ENCODE measurements at regions not wholly inside any gene's neighbourhood (a gene's known extent, or its start where the extent isn't known, plus 50 kb on each side); places are given as distances from the start of the nearest gene placed in this dataset.

DNA sequence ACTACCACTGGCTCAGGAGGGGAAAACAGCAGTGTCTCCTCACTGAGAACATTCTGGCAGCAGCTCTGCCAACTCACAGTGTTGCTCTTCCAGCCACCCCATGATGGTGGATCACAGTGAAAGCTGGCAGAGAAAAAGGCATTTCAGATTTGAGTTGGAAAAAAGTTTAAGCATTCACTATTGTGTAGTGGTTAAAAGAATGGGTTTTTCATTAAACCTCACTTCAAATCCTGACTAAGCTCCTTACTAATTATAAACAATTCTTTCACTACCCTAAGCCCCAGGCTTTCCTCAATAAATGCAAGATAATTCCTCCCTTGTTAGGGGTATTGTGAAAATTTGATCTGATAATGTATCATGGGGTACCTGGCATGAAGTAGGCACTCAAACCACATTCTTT, 518.1 kb downstream of the SNAPC1 start:
- no peak for DNase-seq

DNA sequence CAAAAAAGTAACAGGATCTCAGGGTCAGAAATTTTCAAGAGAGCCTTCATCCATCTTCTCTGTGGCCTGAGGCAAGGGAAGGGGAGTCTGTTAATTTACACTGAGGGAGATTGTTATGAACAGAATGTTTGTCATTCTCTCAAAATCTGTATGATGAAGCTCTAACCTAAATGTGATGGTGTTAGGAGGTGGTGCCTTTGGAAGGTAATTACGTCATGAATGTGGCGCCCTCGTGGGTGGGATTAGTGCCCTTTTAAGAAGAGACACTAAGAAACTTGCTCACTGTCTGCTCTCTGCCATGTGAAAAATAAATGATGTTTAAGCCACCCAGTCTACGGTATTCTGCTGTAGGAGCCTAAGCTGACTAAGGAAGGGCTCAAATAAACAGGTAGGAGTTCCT, 521.6 kb downstream of the SNAPC1 start:
- no peak overlapping the region for H3K4me3 ChIP-seq (ENCODE audit: insufficient read depth, low read depth, low read length)
- H3K27me3 ChIP-seq (ENCODE audit: control insufficient read depth, insufficient read depth, low read length): no peaks in the 10 kb centered on the region
- no peaks in the 10 kb centered on the region for H3K36me3 ChIP-seq (replicated peaks; ENCODE audit: control insufficient read depth, insufficient read depth, low read length)
- no peak for DNase-seq

More for the DNA sequence above, 518.1 kb downstream of the SNAPC1 start:
- H3K27me3 ChIP-seq (ENCODE audit: control insufficient read depth, insufficient read depth, low read length): no peaks in the 10 kb centered on the region
- no peak overlapping the region for H3K4me3 ChIP-seq (ENCODE audit: insufficient read depth, low read depth, low read length)
- H3K36me3 ChIP-seq (replicated peaks; ENCODE audit: control insufficient read depth, insufficient read depth, low read length): no peaks in the 10 kb centered on the region

DNA sequence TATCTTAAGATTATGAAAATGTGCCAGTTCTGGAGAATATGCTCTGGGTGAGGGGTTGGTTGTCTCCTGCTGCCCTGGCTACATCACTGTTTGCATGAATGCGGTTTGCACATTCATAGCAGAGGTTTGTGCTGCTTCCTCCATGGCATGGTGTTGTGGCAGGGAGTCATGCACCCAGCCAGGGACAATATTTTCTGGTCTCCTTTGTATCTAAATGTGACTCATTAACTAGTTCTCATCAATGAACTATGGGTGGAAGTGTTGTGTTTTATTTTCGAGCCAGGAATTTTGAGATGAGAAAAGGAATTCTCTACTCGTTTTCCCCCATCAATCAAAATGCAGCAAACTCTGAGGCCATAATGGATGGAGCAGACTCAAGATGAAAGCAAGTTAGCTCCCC, 527.3 kb downstream of the SNAPC1 start:
- Histone ChIP-seq H3K4me3 (ENCODE audit: insufficient read depth, low read depth, low read length) (no peak overlapping the region), H3K36me3 (replicated peaks; ENCODE audit: control insufficient read depth, insufficient read depth, low read length) (no peaks in the 10 kb centered on the region), H3K27me3 (ENCODE audit: control insufficient read depth, insufficient read depth, low read length) (no peaks in the 10 kb centered on the region)
- DNase-seq: no peak

DNA sequence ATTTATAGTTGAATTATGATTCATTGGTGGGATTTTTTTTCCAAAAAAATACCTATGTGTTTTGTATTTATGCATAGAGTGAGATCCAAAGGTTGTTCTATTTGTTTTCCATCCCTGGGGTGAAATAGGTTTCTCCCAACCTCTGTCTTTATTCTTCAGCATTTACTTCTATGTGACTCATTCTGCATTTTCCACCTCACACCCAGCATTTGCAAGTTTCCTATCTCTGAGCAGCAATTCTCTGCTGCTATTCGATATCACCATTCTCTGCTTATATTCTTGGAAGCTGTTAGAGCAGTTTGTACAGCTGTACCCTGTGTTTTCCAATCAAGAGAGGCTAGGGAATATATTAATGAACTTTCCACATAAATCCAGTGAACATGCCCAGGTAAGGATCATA, 538.9 kb downstream of the SNAPC1 start:
- no peaks in the 10 kb centered on the region for H3K27me3 ChIP-seq (ENCODE audit: control insufficient read depth, insufficient read depth, low read length)
- DNase-seq: no peak
- no peak overlapping the region for H3K4me3 ChIP-seq (ENCODE audit: insufficient read depth, low read depth, low read length)
- H3K36me3 ChIP-seq (replicated peaks; ENCODE audit: control insufficient read depth, insufficient read depth, low read length): no peaks in the 10 kb centered on the region

DNA sequence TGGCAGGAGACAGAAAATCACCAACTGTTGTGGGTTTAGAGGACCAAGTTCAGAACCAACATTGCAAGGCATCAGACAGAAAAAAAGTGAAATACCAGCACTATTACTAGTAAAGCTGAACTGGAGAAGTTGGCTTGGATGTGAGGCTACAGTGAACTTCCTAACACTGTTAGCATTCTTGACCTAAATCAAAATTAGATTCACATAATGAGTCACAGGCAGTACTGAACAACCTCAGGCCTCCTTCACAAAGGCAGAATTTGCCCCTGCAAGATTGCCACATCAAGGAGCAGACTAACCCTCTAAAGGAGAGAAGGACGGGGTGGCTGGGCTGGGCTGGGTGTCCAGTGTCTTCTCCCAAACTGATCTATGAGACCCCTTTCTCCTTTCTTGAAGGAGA, 539.7 kb downstream of the SNAPC1 start:
- DNase-seq: no peak

DNA sequence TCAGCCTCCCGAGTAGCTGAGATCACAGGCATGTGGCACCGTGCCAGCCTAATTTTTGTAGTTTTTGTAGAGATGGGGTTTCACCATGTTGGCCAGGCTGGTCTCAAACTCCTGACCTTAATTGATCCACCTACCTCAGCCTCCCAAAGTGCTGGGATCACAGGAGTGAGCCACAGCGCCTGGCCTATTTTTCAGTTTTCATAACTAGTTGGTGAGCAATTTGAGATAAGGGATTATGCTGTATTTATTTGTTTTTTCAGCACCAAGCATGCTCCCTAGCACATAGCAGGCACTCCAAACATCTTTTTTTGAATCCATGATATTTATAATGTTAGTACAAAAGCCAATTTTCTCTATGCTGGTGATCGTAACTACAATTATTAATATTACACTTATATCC, 541.2 kb downstream of the SNAPC1 start:
- Histone ChIP-seq H3K27me3 (ENCODE audit: control insufficient read depth, insufficient read depth, low read length) (no peaks in the 10 kb centered on the region), H3K4me3 (ENCODE audit: insufficient read depth, low read depth, low read length) (no peak overlapping the region), H3K36me3 (replicated peaks; ENCODE audit: control insufficient read depth, insufficient read depth, low read length) (no peaks in the 10 kb centered on the region)
- DNase-seq: no peak

More for the DNA sequence above, 539.7 kb downstream of the SNAPC1 start:
- no peaks in the 10 kb centered on the region for H3K36me3 ChIP-seq (replicated peaks; ENCODE audit: control insufficient read depth, insufficient read depth, low read length)
- H3K4me3 ChIP-seq (ENCODE audit: insufficient read depth, low read depth, low read length): no peak overlapping the region
- no peaks in the 10 kb centered on the region for H3K27me3 ChIP-seq (ENCODE audit: control insufficient read depth, insufficient read depth, low read length)

DNA sequence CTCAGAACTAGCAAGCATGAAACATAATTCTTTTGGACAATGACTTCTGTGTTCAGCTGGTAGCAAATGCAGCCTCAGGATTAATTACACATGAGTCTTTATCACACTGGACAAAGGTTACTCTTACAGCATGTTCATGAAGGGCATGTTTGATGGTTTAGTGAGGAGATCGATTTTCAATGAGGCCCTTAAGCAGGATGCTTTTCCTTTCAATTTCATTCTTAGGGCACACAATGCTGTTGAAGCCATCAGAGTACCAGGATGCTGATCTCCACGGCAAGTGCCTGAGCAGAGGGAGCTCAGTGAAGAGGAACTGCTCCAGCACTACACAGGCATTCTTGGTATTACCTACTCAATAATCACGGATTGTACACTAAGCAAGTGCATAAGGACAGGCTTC, 542.0 kb downstream of the SNAPC1 start:
- Histone ChIP-seq H3K36me3 (replicated peaks; ENCODE audit: control insufficient read depth, insufficient read depth, low read length) (no peaks in the 10 kb centered on the region), H3K4me3 (ENCODE audit: insufficient read depth, low read depth, low read length) (no peak overlapping the region), H3K27me3 (ENCODE audit: control insufficient read depth, insufficient read depth, low read length) (no peaks in the 10 kb centered on the region)
- no peak for DNase-seq

DNA sequence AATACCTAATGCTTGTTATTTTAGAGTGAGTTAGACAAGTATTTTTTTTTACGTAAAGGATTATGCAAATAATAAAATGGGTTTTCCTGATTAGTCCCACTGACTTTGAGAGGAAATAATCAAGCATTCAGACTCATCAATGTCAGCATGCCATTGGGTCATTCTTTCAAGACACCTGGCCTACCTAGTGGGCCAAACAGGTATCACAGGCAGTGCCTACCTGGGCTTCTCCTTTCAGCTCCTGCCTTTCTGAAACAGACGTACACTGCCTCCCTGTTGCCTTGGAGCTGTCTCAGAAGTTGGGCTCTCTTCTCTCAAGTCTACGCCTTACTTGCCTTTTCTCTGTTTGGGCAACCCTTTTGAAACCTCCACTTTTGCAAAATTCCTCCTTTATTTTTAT, 545.6 kb downstream of the SNAPC1 start:
- DNase-seq: no peak
- H3K4me3 ChIP-seq (ENCODE audit: insufficient read depth, low read depth, low read length): no peak overlapping the region
- H3K27me3 ChIP-seq (ENCODE audit: control insufficient read depth, insufficient read depth, low read length): no peaks in the 10 kb centered on the region
- no peaks in the 10 kb centered on the region for H3K36me3 ChIP-seq (replicated peaks; ENCODE audit: control insufficient read depth, insufficient read depth, low read length)

DNA sequence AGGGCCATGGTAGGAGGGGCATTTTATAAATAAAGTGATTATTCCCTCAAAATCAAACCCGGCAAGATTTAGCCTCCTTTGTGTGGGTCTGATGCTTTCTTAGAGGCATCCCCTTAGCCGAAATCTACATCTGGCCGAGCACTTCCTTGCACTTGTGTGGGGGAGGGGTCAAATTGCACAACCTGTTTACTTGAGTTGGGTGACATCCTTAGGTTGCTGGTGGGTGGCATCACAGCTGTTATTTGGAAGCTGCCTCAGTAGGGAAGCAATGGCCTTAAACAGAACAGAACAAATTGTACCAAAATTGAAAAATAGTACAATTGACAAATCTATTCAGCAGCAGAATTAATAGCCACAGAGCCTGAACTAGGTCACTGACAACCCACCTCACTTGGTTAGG, 546.1 kb downstream of the SNAPC1 start:
- Histone ChIP-seq H3K4me3 (ENCODE audit: insufficient read depth, low read depth, low read length) (no peak overlapping the region), H3K27me3 (ENCODE audit: control insufficient read depth, insufficient read depth, low read length) (no peaks in the 10 kb centered on the region), H3K36me3 (replicated peaks; ENCODE audit: control insufficient read depth, insufficient read depth, low read length) (no peaks in the 10 kb centered on the region)
- DNase-seq: no peak

DNA sequence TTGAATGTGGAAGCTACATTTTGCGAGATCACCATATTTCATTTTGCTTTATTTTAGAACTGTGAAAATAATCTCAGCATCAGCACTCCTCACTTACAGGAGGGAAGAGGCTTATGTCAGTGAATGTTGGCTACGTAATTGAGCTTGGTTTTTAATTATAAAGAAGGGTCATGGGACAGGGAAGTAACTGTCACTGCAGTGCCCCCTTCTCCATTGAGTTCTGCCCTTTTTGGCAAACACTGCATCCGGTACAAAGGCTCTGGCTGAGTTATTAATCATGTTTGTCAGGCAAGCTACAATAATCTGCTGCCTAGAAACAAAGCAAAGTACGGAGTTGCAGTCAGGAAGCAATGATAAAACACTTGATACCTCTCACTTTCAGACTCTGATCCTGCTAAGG, 546.7 kb downstream of the SNAPC1 start:
- DNase-seq: no peak
- no peaks in the 10 kb centered on the region for H3K27me3 ChIP-seq (ENCODE audit: control insufficient read depth, insufficient read depth, low read length)

DNA sequence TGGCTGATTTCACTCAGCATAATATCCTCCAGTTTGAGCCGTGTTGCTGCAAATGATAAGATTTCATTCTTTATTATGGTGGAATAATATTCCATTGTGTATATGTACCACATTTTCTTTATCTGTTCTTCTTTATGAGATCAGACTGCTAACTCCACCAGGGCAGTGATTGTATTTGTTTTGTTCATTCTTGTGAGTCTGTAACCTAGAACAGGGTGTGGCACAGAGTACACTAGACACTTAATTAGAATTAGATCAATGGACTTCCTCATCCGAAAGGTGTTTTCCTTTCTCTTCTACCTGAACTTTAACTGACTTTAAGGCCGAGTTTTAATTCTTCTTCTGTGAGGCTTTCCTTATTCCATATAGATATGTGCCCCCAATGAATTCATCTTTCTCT, 551.0 kb downstream of the SNAPC1 start:
- DNase-seq: no peak
- Histone ChIP-seq H3K27me3 (ENCODE audit: control insufficient read depth, insufficient read depth, low read length) (no peaks in the 10 kb centered on the region), H3K4me3 (ENCODE audit: insufficient read depth, low read depth, low read length) (no peak overlapping the region), H3K36me3 (replicated peaks; ENCODE audit: control insufficient read depth, insufficient read depth, low read length) (no peaks in the 10 kb centered on the region)

More for the DNA sequence above, 546.7 kb downstream of the SNAPC1 start:
- no peak overlapping the region for H3K4me3 ChIP-seq (ENCODE audit: insufficient read depth, low read depth, low read length)
- H3K36me3 ChIP-seq (replicated peaks; ENCODE audit: control insufficient read depth, insufficient read depth, low read length): no peaks in the 10 kb centered on the region

DNA sequence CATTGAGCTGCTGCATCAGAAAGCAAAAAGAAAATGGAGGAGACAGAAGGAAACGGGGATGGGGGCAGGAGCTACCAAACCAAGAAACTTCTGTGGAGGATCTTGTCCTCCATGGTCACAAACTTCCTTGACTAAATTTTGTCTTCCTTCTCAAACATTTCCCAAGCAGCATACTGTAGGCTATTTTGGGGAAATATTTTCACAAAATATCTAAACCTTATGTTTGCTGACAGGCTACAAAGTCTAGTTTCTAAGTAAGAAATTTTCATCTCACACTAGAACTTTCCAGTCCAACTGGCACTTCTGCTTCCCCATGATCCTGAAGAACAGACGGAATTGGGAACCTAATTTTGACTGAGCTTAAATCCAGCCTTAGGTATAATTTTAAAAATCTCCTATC, 552.0 kb downstream of the SNAPC1 start:
- no peak for DNase-seq
- Histone ChIP-seq H3K27me3 (ENCODE audit: control insufficient read depth, insufficient read depth, low read length) (no peaks in the 10 kb centered on the region), H3K36me3 (replicated peaks; ENCODE audit: control insufficient read depth, insufficient read depth, low read length) (no peaks in the 10 kb centered on the region), H3K4me3 (ENCODE audit: insufficient read depth, low read depth, low read length) (no peak overlapping the region)

DNA sequence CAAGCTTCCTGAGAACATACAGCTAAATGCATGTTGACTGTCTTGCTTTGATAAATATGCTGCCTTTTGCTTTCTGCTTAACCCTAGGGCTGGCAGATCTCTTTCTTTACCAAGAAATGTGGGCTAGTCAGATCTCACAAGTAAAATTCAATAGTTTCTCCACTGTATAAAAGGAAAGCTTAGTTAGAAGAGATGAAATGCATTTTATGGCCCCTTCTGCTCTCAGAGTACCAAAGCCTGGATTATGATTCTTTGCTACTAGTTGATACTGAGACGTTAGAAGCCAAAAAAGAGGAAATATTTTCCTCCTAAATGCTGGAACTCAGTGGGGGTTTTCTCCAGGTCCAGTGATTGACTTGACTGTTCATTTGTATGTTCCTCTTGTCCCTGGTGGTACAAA, 552.7 kb downstream of the SNAPC1 start:
- Histone ChIP-seq H3K4me3 (ENCODE audit: insufficient read depth, low read depth, low read length) (no peak overlapping the region), H3K36me3 (replicated peaks; ENCODE audit: control insufficient read depth, insufficient read depth, low read length) (no peaks in the 10 kb centered on the region), H3K27me3 (ENCODE audit: control insufficient read depth, insufficient read depth, low read length) (no peaks in the 10 kb centered on the region)
- no peak for DNase-seq

DNA sequence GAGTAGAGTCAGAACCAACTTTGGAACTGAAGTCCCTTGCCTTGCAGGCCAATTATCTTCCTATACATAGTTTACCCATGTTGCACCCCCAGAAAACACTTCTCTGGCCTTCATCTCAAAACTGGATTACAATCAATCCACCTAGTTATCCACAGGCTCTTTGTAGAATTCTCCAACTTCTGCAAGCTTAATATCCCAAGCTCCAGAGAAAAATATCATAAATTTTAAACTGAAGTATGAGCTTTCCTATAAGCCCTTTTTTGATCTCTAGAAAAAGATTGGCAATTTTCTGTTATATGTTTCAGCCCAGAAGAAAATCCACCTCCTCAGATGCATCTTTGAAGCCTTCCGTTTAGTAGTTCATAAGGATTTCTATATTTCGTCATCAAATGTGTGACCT, 553.4 kb downstream of the SNAPC1 start:
- Histone ChIP-seq H3K27me3 (ENCODE audit: control insufficient read depth, insufficient read depth, low read length) (no peaks in the 10 kb centered on the region), H3K36me3 (replicated peaks; ENCODE audit: control insufficient read depth, insufficient read depth, low read length) (no peaks in the 10 kb centered on the region), H3K4me3 (ENCODE audit: insufficient read depth, low read depth, low read length) (no peak overlapping the region)
- no peak for DNase-seq

DNA sequence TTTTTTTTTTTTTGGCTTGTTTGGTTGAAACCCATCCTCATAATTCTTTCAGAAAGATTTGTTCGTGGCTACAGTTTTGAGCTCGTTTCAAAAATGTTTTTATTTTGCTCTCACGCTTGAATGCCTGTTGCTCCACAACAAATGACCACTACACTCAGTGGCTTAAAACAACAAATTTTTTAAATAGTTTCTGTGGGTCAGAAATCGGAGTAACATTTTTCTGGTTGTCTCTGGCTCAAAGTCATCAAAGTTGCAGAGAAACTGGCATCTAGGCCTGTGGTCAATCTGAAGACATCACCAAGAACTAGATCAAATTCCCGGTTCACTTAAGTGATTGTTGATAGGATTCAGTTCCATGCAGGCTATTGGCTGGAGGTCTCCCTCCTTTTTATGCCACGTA, 560.0 kb downstream of the SNAPC1 start:
- Histone ChIP-seq H3K4me3 (ENCODE audit: insufficient read depth, low read depth, low read length) (no peak overlapping the region), H3K27me3 (ENCODE audit: control insufficient read depth, insufficient read depth, low read length) (no peaks in the 10 kb centered on the region), H3K36me3 (replicated peaks; ENCODE audit: control insufficient read depth, insufficient read depth, low read length) (no peaks in the 10 kb centered on the region)
- DNase-seq: no peak

DNA sequence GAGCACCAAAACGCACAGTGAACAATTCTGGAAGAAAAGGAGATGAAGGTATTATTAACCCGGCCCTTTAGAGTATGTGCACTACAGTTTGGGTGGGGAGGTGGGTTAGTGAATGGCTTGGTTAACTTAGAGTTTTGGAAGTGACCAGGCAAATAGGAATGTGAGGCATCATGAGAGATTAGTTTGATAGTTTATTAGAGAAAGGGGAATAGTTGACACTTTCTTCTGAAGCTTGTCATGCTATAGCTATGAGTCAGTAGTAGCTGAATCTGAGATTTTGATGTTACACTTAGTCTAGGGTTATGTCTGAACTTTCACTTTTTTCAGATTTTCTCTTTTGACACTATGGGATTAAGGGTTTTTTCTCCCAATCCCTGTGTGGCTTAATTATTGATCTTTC, 567.2 kb downstream of the SNAPC1 start:
- Histone ChIP-seq H3K4me3 (ENCODE audit: insufficient read depth, low read depth, low read length) (no peak overlapping the region), H3K27me3 (ENCODE audit: control insufficient read depth, insufficient read depth, low read length) (no peaks in the 10 kb centered on the region), H3K36me3 (replicated peaks; ENCODE audit: control insufficient read depth, insufficient read depth, low read length) (no peaks in the 10 kb centered on the region)
- no peak for DNase-seq

Data from H7 (cell line).